Spleen (tissue), 7 donors: ENCODE measurements at regions not wholly inside any gene's neighbourhood (a gene's known extent, or its start where the extent isn't known, plus 50 kb on each side); places are given as distances from the start of the nearest gene placed in this dataset.

Experiments used
- POLR2A ChIP-seq, 3 donors: fragments of 450-650 bp; IDR thresholded peaks; one replicate each; pipeline ENCODE4 v1.5.1; 2017; ENCODE audit warnings: antibody characterized with exemption in 3 of 3, mild to moderate bottlenecking in 1 of 3
- POLR2AphosphoS5 ChIP-seq, 3 donors: sonication (generic); formaldehyde crosslinking; IDR thresholded peaks; one replicate each; pipeline ENCODE4 v1.5.1; 2017; ENCODE audit warnings: antibody characterized with exemption in 3 of 3
- TF ChIP-seq, protein P1 (sequence below), 11 experiments: fragments of 200-600 bp in 7 of 11; fragments of 450-650 bp in 4 of 11; sonication (generic) in 4 of 11; IDR thresholded peaks in 8 of 11; conservative IDR thresholded peaks in 3 of 11; 1 replicate in 7 of 11; 2 replicates in 4 of 11; pipeline versions ENCODE4 v1.4.0 to v1.8.0; 2016 to 2021; ENCODE audit warnings: antibody characterized with exemption in 11 of 11, inconsistent platforms in 4 of 11, mild to moderate bottlenecking in 1 of 11
- donor health status: DM: no; HTN: no; CAD: no; lungs with moderate emphysema.
- donor health status: DM: no; HTN: no; CAD: no.
- donor health status: DM: no; HTN: no; CAD: no.

DNA sequence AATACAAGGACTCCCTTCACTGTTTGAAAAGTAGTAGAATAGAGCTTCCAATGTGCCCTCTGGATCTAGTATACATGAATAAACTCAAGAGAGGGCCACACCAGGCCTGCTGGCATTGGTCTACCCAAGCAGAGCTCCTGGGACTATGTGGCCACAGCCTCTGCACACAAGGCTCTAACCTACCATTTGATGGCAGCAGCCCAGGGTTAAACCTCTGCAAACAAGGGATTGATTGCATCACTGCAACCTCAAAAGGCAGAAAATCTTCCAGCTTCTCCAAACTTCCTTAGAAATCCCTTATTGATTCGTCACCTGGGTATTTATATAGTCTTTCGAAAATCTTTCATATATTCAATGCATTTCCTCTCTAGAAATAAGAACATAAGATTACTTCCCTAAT, 147.6 kb upstream of the SETBP1 start:
- TF ChIP-seq, protein P1, sequence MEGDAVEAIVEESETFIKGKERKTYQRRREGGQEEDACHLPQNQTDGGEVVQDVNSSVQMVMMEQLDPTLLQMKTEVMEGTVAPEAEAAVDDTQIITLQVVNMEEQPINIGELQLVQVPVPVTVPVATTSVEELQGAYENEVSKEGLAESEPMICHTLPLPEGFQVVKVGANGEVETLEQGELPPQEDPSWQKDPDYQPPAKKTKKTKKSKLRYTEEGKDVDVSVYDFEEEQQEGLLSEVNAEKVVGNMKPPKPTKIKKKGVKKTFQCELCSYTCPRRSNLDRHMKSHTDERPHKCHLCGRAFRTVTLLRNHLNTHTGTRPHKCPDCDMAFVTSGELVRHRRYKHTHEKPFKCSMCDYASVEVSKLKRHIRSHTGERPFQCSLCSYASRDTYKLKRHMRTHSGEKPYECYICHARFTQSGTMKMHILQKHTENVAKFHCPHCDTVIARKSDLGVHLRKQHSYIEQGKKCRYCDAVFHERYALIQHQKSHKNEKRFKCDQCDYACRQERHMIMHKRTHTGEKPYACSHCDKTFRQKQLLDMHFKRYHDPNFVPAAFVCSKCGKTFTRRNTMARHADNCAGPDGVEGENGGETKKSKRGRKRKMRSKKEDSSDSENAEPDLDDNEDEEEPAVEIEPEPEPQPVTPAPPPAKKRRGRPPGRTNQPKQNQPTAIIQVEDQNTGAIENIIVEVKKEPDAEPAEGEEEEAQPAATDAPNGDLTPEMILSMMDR (IDR thresholded peaks at IDR 0.05 in 8 of 11, conservative IDR thresholded peaks at IDR 0.05 in 3 of 11), result no peak
- no peak for TF ChIP-seq POLR2AphosphoS5 (IDR thresholded peaks at IDR 0.05)
- TF ChIP-seq POLR2A (IDR thresholded peaks at IDR 0.05), result no peak
